IMR-90 (cell line): ENCODE measurements at regions not wholly inside any gene's neighbourhood (a gene's known extent, or its start where the extent isn't known, plus 50 kb on each side); places are given as distances from the start of the nearest gene placed in this dataset.

Experiments used
- ATAC-seq: fragments of 200-7000 bp; cut with Tn5 transposase; 2 replicates; pipeline ENCODE4 v1.9.1; 2020; ENCODE audit warnings: low read depth, mild to moderate bottlenecking, moderate library complexity
- BruUV-seq: library from RNA; stranded (reverse); fragments of 400-500 nt; replicated peaks from 2 replicates; lab custom pipeline; 2021; lab: Mats Ljungman, UMichigan
- CTCF ChIA-PET: fragments of 300-600 bp; formaldehyde crosslinking; extraction: SDS; loops from one replicate; lab custom pipeline; 2021; ENCODE audit warnings: antibody characterized with exemption; lab: Yijun Ruan, JAX
- POLR2A ChIA-PET: fragments of 300-600 bp; sonication (Branson Sonifier 250); formaldehyde crosslinking; loops from one replicate; lab custom pipeline; 2022; ENCODE audit warnings: antibody characterized with exemption; ENCODE audit not compliant: unreplicated experiment; lab: Charles Lee
- DNase-seq: peaks from one replicate; pipeline ENCODE4 v3.0.0; 2013
- H2AFZ ChIP-seq: replicated peaks from 2 replicates; pipeline ENCODE3; 2013; ENCODE audit warnings: low read length, mild to moderate bottlenecking; ENCODE audit not compliant: poor library complexity
- H2AK5ac ChIP-seq: 2 replicates; pipeline ENCODE4 v1.6.1; 2013; ENCODE audit warnings: low read depth, low read length, inconsistent platforms
- H2AK9ac ChIP-seq: replicated peaks from 2 replicates; pipeline ENCODE3; 2013; ENCODE audit warnings: mild to moderate bottlenecking, low read depth, low read length, moderate library complexity; ENCODE audit not compliant: poor library complexity
- H2BK120ac ChIP-seq: 2 replicates; pipeline ENCODE4 v1.6.1; 2013; ENCODE audit warnings: low read depth, low read length, inconsistent platforms
- H2BK15ac ChIP-seq: 3 replicates; pipeline ENCODE4 v1.6.1; 2013; ENCODE audit warnings: low read depth, low read length, inconsistent platforms
- H2BK20ac ChIP-seq: 2 replicates; pipeline ENCODE4 v1.6.1; 2013; ENCODE audit warnings: low read depth, mild to moderate bottlenecking, inconsistent platforms, low read length, moderate library complexity
- H2BK5ac ChIP-seq: 2 replicates; pipeline ENCODE4 v1.6.1; 2013; ENCODE audit warnings: mild to moderate bottlenecking, low read depth, low read length, inconsistent platforms; ENCODE audit not compliant: poor library complexity, severe bottlenecking
- H3K14ac ChIP-seq: replicated peaks from 2 replicates; pipeline ENCODE4 v1.6.1; 2013; ENCODE audit warnings: low read depth, low read length, inconsistent platforms
- H3K18ac ChIP-seq: 2 replicates; pipeline ENCODE4 v1.6.1; 2013; ENCODE audit warnings: low read depth, low read length, control low read depth
- H3K23ac ChIP-seq: 2 replicates; pipeline ENCODE4 v1.6.1; 2013; ENCODE audit warnings: low read depth, low read length, inconsistent platforms
- H3K27ac ChIP-seq: 2 replicates; pipeline ENCODE4 v1.5.1; 2013; ENCODE audit warnings: mild to moderate bottlenecking, control low read depth, low read length; ENCODE audit not compliant: insufficient read depth
- H3K27me3 ChIP-seq: 2 replicates; pipeline ENCODE4 v1.6.1; 2013; ENCODE audit warnings: low read length; ENCODE audit not compliant: control insufficient read depth, insufficient read depth
- H3K36me3 ChIP-seq: 2 replicates; pipeline ENCODE4 v1.6.1; 2013; ENCODE audit warnings: low read length, mixed read lengths; ENCODE audit not compliant: control insufficient read depth, insufficient read depth
- H3K4ac ChIP-seq: 2 replicates; pipeline ENCODE4 v1.6.1; 2013; ENCODE audit warnings: low read depth, low read length, inconsistent platforms
- H3K4me1 ChIP-seq: 2 replicates; pipeline ENCODE4 v1.6.1; 2013; ENCODE audit warnings: low read length, mixed read lengths; ENCODE audit not compliant: control insufficient read depth, insufficient read depth
- H3K4me2 ChIP-seq: 2 replicates; pipeline ENCODE4 v1.6.1; 2013; ENCODE audit warnings: low read depth, mild to moderate bottlenecking, control low read depth, low read length, moderate library complexity
- H3K4me3 ChIP-seq: 2 replicates; pipeline ENCODE4 v1.5.1; 2013; ENCODE audit warnings: low read depth, mild to moderate bottlenecking, control low read depth, low read length, moderate library complexity; ENCODE audit not compliant: insufficient read depth
- H3K56ac ChIP-seq: 2 replicates; pipeline ENCODE4 v1.6.1; 2013; ENCODE audit warnings: low read length, inconsistent platforms; ENCODE audit not compliant: insufficient read depth; ENCODE audit errors: extremely low read depth
- H3K79me1 ChIP-seq, 2 experiments: 2 replicates each; pipeline ENCODE4 v1.6.1; 2013; ENCODE audit warnings: low read length in 2 of 2, inconsistent platforms in 1 of 2, low read depth in 1 of 2
- H3K9ac ChIP-seq: 2 replicates; pipeline ENCODE4 v1.6.1; 2013; ENCODE audit warnings: low read depth, low read length, control low read depth
- H3K9me1 ChIP-seq: 2 replicates; pipeline ENCODE4 v1.6.1; 2013; ENCODE audit warnings: low read length, inconsistent platforms; ENCODE audit not compliant: insufficient read depth
- H3K9me3 ChIP-seq: 2 replicates; pipeline ENCODE4 v1.6.1; 2013; ENCODE audit warnings: low read length; ENCODE audit not compliant: control insufficient read depth, insufficient read depth
- H4K20me1 ChIP-seq: 2 replicates; pipeline ENCODE4 v1.6.1; 2013; ENCODE audit warnings: low read length, inconsistent platforms; ENCODE audit not compliant: insufficient read depth
- H4K5ac ChIP-seq: 2 replicates; pipeline ENCODE4 v1.6.1; 2013; ENCODE audit warnings: mild to moderate bottlenecking, low read depth, low read length, control low read depth
- H4K8ac ChIP-seq, 2 experiments: 2 replicates each; pipeline ENCODE4 v1.6.1; 2013; ENCODE audit warnings: low read depth in 2 of 2, low read length in 2 of 2, control low read depth in 1 of 2, inconsistent platforms in 1 of 2
- H4K91ac ChIP-seq: 2 replicates; pipeline ENCODE4 v1.6.1; 2013; ENCODE audit warnings: low read depth, low read length, inconsistent platforms; ENCODE audit not compliant: insufficient read depth
- CEBPB ChIP-seq: IDR thresholded peaks from 2 replicates; pipeline ENCODE4 v1.6.1; 2012; ENCODE audit warnings: low read depth, low read length, improper control_type of control experiment
- MAZ ChIP-seq: IDR thresholded peaks from 2 replicates; pipeline ENCODE4 v1.6.1; 2012; ENCODE audit warnings: low read depth, mild to moderate bottlenecking, low read length, improper control_type of control experiment, moderate library complexity, borderline replicate concordance
- MXI1 ChIP-seq: IDR thresholded peaks from 2 replicates; pipeline ENCODE4 v1.6.1; 2012; ENCODE audit warnings: low read depth, mild to moderate bottlenecking, low read length, moderate library complexity, borderline replicate concordance
- NFE2L2 ChIP-seq: fragments of 150-350 bp; IDR thresholded peaks from 2 replicates; pipeline ENCODE4 v1.6.1; 2016; ENCODE audit warnings: low read depth, mild to moderate bottlenecking, low read length
- POLR2A ChIP-seq: IDR thresholded peaks from 2 replicates; pipeline ENCODE4 v1.6.1; 2012; ENCODE audit warnings: mild to moderate bottlenecking, low read depth, low read length
- RAD21 ChIP-seq: IDR thresholded peaks from 2 replicates; pipeline ENCODE4 v1.6.1; 2012; ENCODE audit warnings: low read length, improper control_type of control experiment
- RCOR1 ChIP-seq: IDR thresholded peaks from 2 replicates; pipeline ENCODE4 v1.6.1; 2012; ENCODE audit warnings: mild to moderate bottlenecking, low read length, improper control_type of control experiment; ENCODE audit not compliant: insufficient replicate concordance
- RFX5 ChIP-seq: IDR thresholded peaks from 2 replicates; pipeline ENCODE4 v1.8.0; 2012; ENCODE audit warnings: low read depth, mild to moderate bottlenecking, low read length, moderate library complexity
- SMC3 ChIP-seq: fragments of 150-350 bp; IDR thresholded peaks from 2 replicates; pipeline ENCODE4 v1.6.1; 2016; ENCODE audit warnings: low read depth, mild to moderate bottlenecking, antibody characterized with exemption, low read length, moderate library complexity
- WGBS, 2 experiments: methylation state at CpG; one replicate each; pipeline versions ENCODE4 v1.1.5 to v1.1.7; 2013; ENCODE audit warnings: missing lambda C conversion rate in 2 of 2; ENCODE audit not compliant: insufficient read length in 1 of 2; ENCODE audit errors: extremely low coverage in 2 of 2; 5-methylcytosine and 5-hydroxymethylcytosine counted together
- dilution Hi-C: fragments of 300-500 bp; cut with HindIII; formaldehyde crosslinking; loops from one replicate; pipeline ENCODE4 v1.14.3; 2018; ENCODE audit warnings: low sequenced_read_pairs; ENCODE audit not compliant: unreplicated experiment
- in situ Hi-C: fragments of 300-500 bp; cut with MboI; formaldehyde crosslinking; loops from 3 replicates; pipeline ENCODE4 v1.14.3; 2019; ENCODE audit warnings: low sequenced_read_pairs, inconsistent platforms, mixed read lengths
- intact Hi-C: fragments of 100-400 bp; cut with micrococcal nuclease; formaldehyde crosslinking; loops from 2 replicates; pipeline ENCODE4 v1.10.0; 2022

- Histone ChIP-seq H4K8ac (no peak overlapping the region), H2AK5ac (no peak overlapping the region), H3K36me3 (no peaks in the 10 kb centered on the region), H3K18ac (no peak overlapping the region), H4K20me1 (no peaks in the 10 kb centered on the region), H3K27me3 (no peaks in the 10 kb centered on the region; the same call in 1 of the 2 replicates), H3K79me1 (no peaks in the 10 kb centered on the region), H4K5ac (no peak overlapping the region), H3K14ac (no peak overlapping the region), H3K4ac (no peak overlapping the region), H2BK5ac (no peak overlapping the region), H3K23ac (no peak overlapping the region), H3K27ac (no peak overlapping the region), H3K4me3 (no peak overlapping the region), H3K4me1 (no peaks in the 10 kb centered on the region), H4K91ac (no peak overlapping the region), H3K9me3 (peaks cover 9% of the 10 kb centered on the region), H3K9ac (no peak overlapping the region), H2BK15ac (no peak overlapping the region), H2AFZ (no peak overlapping the region), H2BK120ac (no peak overlapping the region), H3K56ac (no peak overlapping the region), H2AK9ac (no peak overlapping the region), H2BK20ac (no peak overlapping the region), H3K4me2 (no peak overlapping the region), H3K9me1 (no peaks in the 10 kb centered on the region)
- ATAC-seq = no peak
- no CpG with 5 or more reads among the region's 10 CpGs for WGBS, 2 experiments
- in situ Hi-C loops (no loop called here), dilution Hi-C loops (no loop called here), intact Hi-C loops (no loop called here)
- ChIA-PET POLR2A (no interaction called here), CTCF (no interaction called here)
- no TSS peak for BruUV-seq
- DNase-seq = no peak
- TF ChIP-seq POLR2A (no peak), SMC3 (no peak), RCOR1 (no peak), NFE2L2 (no peak), RAD21 (no peak), CEBPB (no peak), MAZ (no peak), RFX5 (no peak), MXI1 (no peak)
These were observed 451.0 kb upstream of the SULF2 start for GRCh38 chr20:48236000-48236970.
